C4-2B (cell line): ENCODE measurements at regions not wholly inside any gene's neighbourhood (a gene's known extent, or its start where the extent isn't known, plus 50 kb on each side); places are given as distances from the start of the nearest gene placed in this dataset.

Source experiments
- CTCF ChIP-seq: fragments of 450-650 bp; conservative IDR thresholded peaks from 2 replicates; pipeline ENCODE4 v1.5.1; 2017; ENCODE audit warnings: mild to moderate bottlenecking
- ZFX ChIP-seq: fragments of 450-650 bp; IDR thresholded peaks from 2 replicates; pipeline ENCODE4 v1.6.1; 2017

GRCh38 chr3:61451841-61452240 is 109.5 kb upstream of the PTPRG start:
- TF ChIP-seq CTCF (no peak), ZFX (no peak)
